Astrocyte (in vitro differentiated cells and primary cell): ENCODE measurements at regions not wholly inside any gene's neighbourhood (a gene's known extent, or its start where the extent isn't known, plus 50 kb on each side); places are given as distances from the start of the nearest gene placed in this dataset.

Experiments
- DNase-seq: peaks from one replicate; pipeline ENCODE4 v3.0.0-alpha.2; 2010; ENCODE audit warnings: low read depth
- FAIRE-seq: peaks from 2 replicates; lab custom pipeline; 2011; peaks lifted over from hg19 to GRCh38; lab: Jason Lieb, UNC
- H2AFZ ChIP-seq: 2 replicates; pipeline ENCODE4 v1.6.0; 2012; ENCODE audit warnings: low read depth, low read length, inconsistent platforms
- H3K27ac ChIP-seq: 2 replicates; pipeline ENCODE4 v1.5.1; 2011; ENCODE audit warnings: low read depth, low read length, inconsistent platforms
- H3K27me3 ChIP-seq: 2 replicates; pipeline ENCODE4 v1.6.0; 2011; ENCODE audit warnings: low read length, inconsistent platforms; ENCODE audit not compliant: insufficient read depth
- H3K36me3 ChIP-seq: 2 replicates; pipeline ENCODE4 v1.5.1; 2011; ENCODE audit warnings: low read length, inconsistent platforms; ENCODE audit not compliant: insufficient read depth
- H3K4me1 ChIP-seq: 2 replicates; pipeline ENCODE4 v1.5.1; 2011; ENCODE audit warnings: low read length, inconsistent platforms; ENCODE audit not compliant: insufficient read depth
- H3K4me2 ChIP-seq: 2 replicates; pipeline ENCODE4 v1.6.0; 2012; ENCODE audit warnings: low read length, inconsistent platforms
- H3K4me3 ChIP-seq: 2 replicates; pipeline ENCODE4 v1.5.1; 2011; ENCODE audit warnings: low read depth, mild to moderate bottlenecking, low read length, inconsistent platforms; ENCODE audit not compliant: insufficient read depth
- H3K79me2 ChIP-seq: 2 replicates; pipeline ENCODE4 v1.6.0; 2012; ENCODE audit warnings: mild to moderate bottlenecking, low read length, inconsistent platforms; ENCODE audit not compliant: insufficient read depth
- H3K9ac ChIP-seq: 2 replicates; pipeline ENCODE4 v1.6.0; 2012; ENCODE audit warnings: mild to moderate bottlenecking, low read length, inconsistent platforms
- H3K9me3 ChIP-seq: 2 replicates; pipeline ENCODE4 v1.5.1; 2012; ENCODE audit warnings: low read depth, mild to moderate bottlenecking, low read length, inconsistent platforms; ENCODE audit not compliant: insufficient read depth
- H4K20me1 ChIP-seq: 2 replicates; pipeline ENCODE4 v1.6.0; 2012; ENCODE audit warnings: low read length, inconsistent platforms; ENCODE audit not compliant: insufficient read depth
- H3K27ac Mint-ChIP-seq: one replicate; pipeline ENCODE4 v1.8.0; 2021; ENCODE audit warnings: mild to moderate bottlenecking, mixed read lengths; ENCODE audit not compliant: unreplicated experiment
- H3K27me3 Mint-ChIP-seq: one replicate; pipeline ENCODE4 v1.8.0; 2021; ENCODE audit warnings: low read depth, mixed read lengths; ENCODE audit not compliant: unreplicated experiment
- H3K36me3 Mint-ChIP-seq: one replicate; pipeline ENCODE4 v1.8.0; 2021; ENCODE audit warnings: low read depth, mixed read lengths; ENCODE audit not compliant: unreplicated experiment
- H3K4me1 Mint-ChIP-seq: one replicate; pipeline ENCODE4 v1.8.0; 2021; ENCODE audit warnings: low read depth, mixed read lengths; ENCODE audit not compliant: unreplicated experiment
- H3K4me3 Mint-ChIP-seq: one replicate; pipeline ENCODE4 v1.8.0; 2021; ENCODE audit warnings: mild to moderate bottlenecking, moderate library complexity, mixed read lengths; ENCODE audit not compliant: unreplicated experiment
- H3K9me3 Mint-ChIP-seq: one replicate; pipeline ENCODE4 v1.8.0; 2021; ENCODE audit warnings: mild to moderate bottlenecking, mixed read lengths; ENCODE audit not compliant: unreplicated experiment
- CTCF ChIP-seq: IDR thresholded peaks from 2 replicates; pipeline ENCODE4 v1.5.1; 2011; ENCODE audit warnings: low read depth, mild to moderate bottlenecking, inconsistent platforms, low read length, moderate library complexity; ENCODE audit not compliant: insufficient read depth
- EZH2 ChIP-seq: IDR thresholded peaks from 2 replicates; pipeline ENCODE4 v1.6.1; 2012; ENCODE audit warnings: mild to moderate bottlenecking, low read length, inconsistent platforms; ENCODE audit not compliant: insufficient read depth

- no peak for FAIRE-seq
- no peaks in the 10 kb centered on the region for H3K36me3 Mint-ChIP-seq
- Histone ChIP-seq H3K9ac (no peak overlapping the region), H3K27ac (no peak overlapping the region), H3K9me3 (peaks cover 3% of the 10 kb centered on the region), H3K27me3 (no peaks in the 10 kb centered on the region), H3K36me3 (no peaks in the 10 kb centered on the region), H3K4me1 (no peaks in the 10 kb centered on the region), H2AFZ (no peak overlapping the region), H3K79me2 (no peaks in the 10 kb centered on the region), H3K4me3 (no peak overlapping the region), H4K20me1 (no peaks in the 10 kb centered on the region), H3K4me2 (no peak overlapping the region)
- no peak overlapping the region for H3K27ac Mint-ChIP-seq
- peaks cover 2% of the 10 kb centered on the region for H3K4me1 Mint-ChIP-seq
- no peak for DNase-seq
- TF ChIP-seq CTCF (no peak), EZH2 (no peak)
- peaks cover 15% of the 10 kb centered on the region for H3K27me3 Mint-ChIP-seq
- H3K4me3 Mint-ChIP-seq: no peak overlapping the region
- peaks cover 6% of the 10 kb centered on the region for H3K9me3 Mint-ChIP-seq
These were observed 177.4 kb upstream of the XYLT1 start for GRCh38 chr16:17647879-17648872.

GRCh38 chr16:17643935-17644334, 173.2 kb upstream of the XYLT1 start:
- no peak overlapping the region for H3K27ac Mint-ChIP-seq
- no peaks in the 10 kb centered on the region for H3K4me1 ChIP-seq
- FAIRE-seq (no peak), DNase-seq (no peak)
- H3K4me3 ChIP-seq: no peak overlapping the region
- H3K27ac ChIP-seq: no peak overlapping the region
- H3K9me3 Mint-ChIP-seq: peaks cover 4% of the 10 kb centered on the region
- H3K4me1 Mint-ChIP-seq: peaks cover 2% of the 10 kb centered on the region
- H3K36me3 Mint-ChIP-seq: no peaks in the 10 kb centered on the region
- no peak for TF ChIP-seq EZH2
- TF ChIP-seq CTCF: no peak
- no peak overlapping the region for H3K9ac ChIP-seq
- no peak overlapping the region for H3K4me3 Mint-ChIP-seq
- no peaks in the 10 kb centered on the region for H3K36me3 ChIP-seq
- H3K27me3 ChIP-seq: no peaks in the 10 kb centered on the region
- peaks cover 8% of the 10 kb centered on the region for H3K27me3 Mint-ChIP-seq
- no peak overlapping the region for H3K4me2 ChIP-seq
- no peak overlapping the region for H2AFZ ChIP-seq
- no peaks in the 10 kb centered on the region for H4K20me1 ChIP-seq
- H3K79me2 ChIP-seq: no peaks in the 10 kb centered on the region
- H3K9me3 ChIP-seq: peaks cover 3% of the 10 kb centered on the region

GRCh38 chr16:17641990-17642389, 171.2 kb upstream of the XYLT1 start:
- Mint-ChIP-seq H3K27ac (no peak overlapping the region), H3K4me1 (no peaks in the 10 kb centered on the region), H3K36me3 (no peaks in the 10 kb centered on the region), H3K4me3 (no peak overlapping the region), H3K9me3 (peaks cover 2% of the 10 kb centered on the region), H3K27me3 (peaks cover 8% of the 10 kb centered on the region)
- Histone ChIP-seq H3K27me3 (no peaks in the 10 kb centered on the region), H3K4me3 (no peak overlapping the region), H3K79me2 (no peaks in the 10 kb centered on the region), H4K20me1 (no peaks in the 10 kb centered on the region), H3K4me1 (no peaks in the 10 kb centered on the region), H3K9ac (no peak overlapping the region), H3K4me2 (no peak overlapping the region), H3K27ac (no peak overlapping the region), H2AFZ (no peak overlapping the region), H3K9me3 (peaks cover 3% of the 10 kb centered on the region), H3K36me3 (no peaks in the 10 kb centered on the region)
- FAIRE-seq: no peak
- TF ChIP-seq EZH2 (no peak), CTCF (no peak)
- no peak for DNase-seq
